Stimulated activated CD8-positive, alpha-beta memory T cell treated with anti-CD3 and anti-CD28 coated beads, Interleukin-15, amount 100 ng/mL, for 4 hours (primary cell): ENCODE measurements at regions not wholly inside any gene's neighbourhood (a gene's known extent, or its start where the extent isn't known, plus 50 kb on each side); places are given as distances from the start of the nearest gene placed in this dataset.
"Not testable (repeated sequence)": the region's sequence is repeated elsewhere in the genome, so short reads cannot be mapped to it uniquely, and the experiment has no call there.

Source experiments
- DNase-seq, 2 donors: peaks; one replicate each; pipeline ENCODE4 v3.0.0-alpha.2; 2020; ENCODE audit warnings: low read depth in 2 of 2

- no peak for DNase-seq
Measured at GRCh38 chr20:53800418-53800817, 206.8 kb upstream of the ZNF217 start.

- no peak for DNase-seq
Measured at GRCh38 chr20:53797085-53797484, 203.4 kb upstream of the ZNF217 start.

- DNase-seq: no peak
Measured at GRCh38 chr20:53795170-53795569, 201.5 kb upstream of the ZNF217 start.

- no peak for DNase-seq
Measured at GRCh38 chr20:53794529-53795115, 201.0 kb upstream of the ZNF217 start.

GRCh38 chr20:53793783-53794383 is 200.2 kb upstream of the ZNF217 start:
- DNase-seq: no peak

- no peak for DNase-seq
Measured at GRCh38 chr20:53792946-53793536, 199.4 kb upstream of the ZNF217 start.

- DNase-seq: no peak
Measured at GRCh38 chr20:53789989-53790675, 196.5 kb upstream of the ZNF217 start.

GRCh38 chr20:53788253-53789022 is 194.8 kb upstream of the ZNF217 start:
- no peak for DNase-seq

GRCh38 chr20:53787491-53787931 is 193.9 kb upstream of the ZNF217 start:
- not testable (repeated sequence) for DNase-seq

- no peak for DNase-seq
Measured at GRCh38 chr20:53786445-53787267, 193.0 kb upstream of the ZNF217 start.

- no peak for DNase-seq
Measured at GRCh38 chr20:53786071-53786444, 192.4 kb upstream of the ZNF217 start.

GRCh38 chr20:53785320-53785719 is 191.7 kb upstream of the ZNF217 start:
- DNase-seq: no peak

- DNase-seq: no peak
Measured at GRCh38 chr20:53783768-53784167, 190.1 kb upstream of the ZNF217 start.

- DNase-seq: no peak
Measured at GRCh38 chr20:53782612-53783246, 189.1 kb upstream of the ZNF217 start.

GRCh38 chr20:53779822-53780221 is 186.2 kb upstream of the ZNF217 start:
- DNase-seq: no peak

GRCh38 chr20:53778736-53779135 is 185.1 kb upstream of the ZNF217 start:
- no peak for DNase-seq

GRCh38 chr20:53778041-53778516 is 184.4 kb upstream of the ZNF217 start:
- no peak for DNase-seq

GRCh38 chr20:53777402-53777801 is 183.8 kb upstream of the ZNF217 start:
- DNase-seq: not testable (repeated sequence)

GRCh38 chr20:53776858-53777257 is 183.2 kb upstream of the ZNF217 start:
- DNase-seq: no peak

GRCh38 chr20:53774461-53775203 is 181.0 kb upstream of the ZNF217 start:
- DNase-seq: no peak
